ENCODE measurements at regions not wholly inside any gene's neighbourhood (a gene's known extent, or its start where the extent isn't known, plus 50 kb on each side); places are given as distances from the start of the nearest gene placed in this dataset.

DNA sequence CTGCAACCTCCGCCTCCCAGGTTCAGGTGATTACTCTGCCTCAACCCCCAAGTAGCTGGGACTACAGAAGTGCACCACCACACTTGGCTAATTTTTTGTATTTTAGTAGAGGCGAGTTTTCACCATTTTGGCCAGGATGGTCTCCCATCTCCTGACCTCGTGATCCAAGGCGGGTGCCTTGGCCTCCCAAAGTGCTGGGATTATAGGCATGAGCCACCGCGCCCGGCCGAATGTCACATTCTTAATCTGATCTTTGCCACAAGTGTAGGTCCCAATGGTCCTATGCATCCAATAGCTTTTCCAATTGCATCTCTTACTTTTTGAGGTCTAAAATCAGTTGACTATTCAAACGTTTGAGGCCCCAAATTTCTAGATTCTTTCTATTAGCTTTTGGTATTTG lies 676.0 kb downstream of the SLC16A7 start:
- Histone ChIP-seq H3K9me3 (ENCODE audit: low read depth) (no peaks in the 10 kb centered on the region), H3K79me2 (no peaks in the 10 kb centered on the region), H3K9me2 (replicated peaks; ENCODE audit: insufficient read depth) (no peaks in the 10 kb centered on the region), H2AFZ (no peak overlapping the region), H4K20me1 (ENCODE audit: insufficient read depth, poor library complexity, severe bottlenecking) (no peaks in the 10 kb centered on the region), H3K4me2 (no peak overlapping the region), H3K4me1 (ENCODE audit: insufficient read depth) (no peaks in the 10 kb centered on the region), H3K36me3 (replicated peaks; ENCODE audit: insufficient read depth, low read depth) (no peaks in the 10 kb centered on the region), H3K27ac (no peak overlapping the region), H3K4me3 (no peak overlapping the region), H3K27me3 (no peaks in the 10 kb centered on the region)
- TF ChIP-seq, protein P1, sequence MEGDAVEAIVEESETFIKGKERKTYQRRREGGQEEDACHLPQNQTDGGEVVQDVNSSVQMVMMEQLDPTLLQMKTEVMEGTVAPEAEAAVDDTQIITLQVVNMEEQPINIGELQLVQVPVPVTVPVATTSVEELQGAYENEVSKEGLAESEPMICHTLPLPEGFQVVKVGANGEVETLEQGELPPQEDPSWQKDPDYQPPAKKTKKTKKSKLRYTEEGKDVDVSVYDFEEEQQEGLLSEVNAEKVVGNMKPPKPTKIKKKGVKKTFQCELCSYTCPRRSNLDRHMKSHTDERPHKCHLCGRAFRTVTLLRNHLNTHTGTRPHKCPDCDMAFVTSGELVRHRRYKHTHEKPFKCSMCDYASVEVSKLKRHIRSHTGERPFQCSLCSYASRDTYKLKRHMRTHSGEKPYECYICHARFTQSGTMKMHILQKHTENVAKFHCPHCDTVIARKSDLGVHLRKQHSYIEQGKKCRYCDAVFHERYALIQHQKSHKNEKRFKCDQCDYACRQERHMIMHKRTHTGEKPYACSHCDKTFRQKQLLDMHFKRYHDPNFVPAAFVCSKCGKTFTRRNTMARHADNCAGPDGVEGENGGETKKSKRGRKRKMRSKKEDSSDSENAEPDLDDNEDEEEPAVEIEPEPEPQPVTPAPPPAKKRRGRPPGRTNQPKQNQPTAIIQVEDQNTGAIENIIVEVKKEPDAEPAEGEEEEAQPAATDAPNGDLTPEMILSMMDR (IDR thresholded peaks at IDR 0.05; ENCODE audit: poor library complexity) = no peak
- TF ChIP-seq EZH2 (IDR thresholded peaks at IDR 0.05; ENCODE audit: borderline replicate concordance) (no peak), EZH2phosphoT487 (IDR thresholded peaks at IDR 0.05; ENCODE audit: low read depth, severe bottlenecking, unreplicated experiment) (no peak)
- WGBS (ENCODE audit: low lambda C conversion rate, missing lambda C conversion rate) = 86% methylated on average over 9 of the region's 9 CpGs
- DNase-seq (ENCODE audit: low spot score) = no peak

DNA sequence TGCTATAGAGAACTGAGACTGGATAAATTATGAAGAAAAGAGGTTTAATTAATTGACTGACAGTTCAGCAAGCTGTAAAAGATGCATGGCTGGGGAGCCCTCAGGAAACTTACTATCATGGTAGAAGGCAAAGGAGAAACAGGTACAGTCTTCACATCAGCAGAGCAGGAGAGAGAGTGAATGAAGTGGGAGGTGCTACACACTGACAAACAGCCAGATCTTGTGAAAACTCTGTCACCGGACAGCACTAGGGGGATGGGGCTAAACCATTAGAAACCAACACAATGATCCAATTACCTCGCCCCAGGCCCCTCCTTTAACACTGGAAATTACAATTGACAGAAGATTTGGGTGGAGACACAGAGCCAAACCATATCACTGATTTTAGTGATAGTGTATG lies 682.4 kb downstream of the SLC16A7 start:
- no peaks in the 10 kb centered on the region for H3K27me3 ChIP-seq
- no peak overlapping the region for H3K4me3 ChIP-seq
- DNase-seq (ENCODE audit: low spot score) = no peak
- H3K4me1 ChIP-seq (ENCODE audit: insufficient read depth) = no peaks in the 10 kb centered on the region
- no peaks in the 10 kb centered on the region for H3K9me2 ChIP-seq (replicated peaks; ENCODE audit: insufficient read depth)
- no peaks in the 10 kb centered on the region for H3K79me2 ChIP-seq
- H3K27ac ChIP-seq = no peak overlapping the region
- H4K20me1 ChIP-seq (ENCODE audit: insufficient read depth, poor library complexity, severe bottlenecking) = no peaks in the 10 kb centered on the region
- no peaks in the 10 kb centered on the region for H3K9me3 ChIP-seq (ENCODE audit: low read depth)
- H2AFZ ChIP-seq = no peak overlapping the region
- WGBS (ENCODE audit: low lambda C conversion rate, missing lambda C conversion rate) = 52% methylated on average over 2 of the region's 2 CpGs
- no peak overlapping the region for H3K4me2 ChIP-seq
- H3K36me3 ChIP-seq (replicated peaks; ENCODE audit: insufficient read depth, low read depth) = no peaks in the 10 kb centered on the region
- TF ChIP-seq EZH2 (IDR thresholded peaks at IDR 0.05; ENCODE audit: borderline replicate concordance) (no peak), EZH2phosphoT487 (IDR thresholded peaks at IDR 0.05; ENCODE audit: low read depth, severe bottlenecking, unreplicated experiment) (no peak)
- TF ChIP-seq, protein P1 (IDR thresholded peaks at IDR 0.05; ENCODE audit: poor library complexity) = no peak

DNA sequence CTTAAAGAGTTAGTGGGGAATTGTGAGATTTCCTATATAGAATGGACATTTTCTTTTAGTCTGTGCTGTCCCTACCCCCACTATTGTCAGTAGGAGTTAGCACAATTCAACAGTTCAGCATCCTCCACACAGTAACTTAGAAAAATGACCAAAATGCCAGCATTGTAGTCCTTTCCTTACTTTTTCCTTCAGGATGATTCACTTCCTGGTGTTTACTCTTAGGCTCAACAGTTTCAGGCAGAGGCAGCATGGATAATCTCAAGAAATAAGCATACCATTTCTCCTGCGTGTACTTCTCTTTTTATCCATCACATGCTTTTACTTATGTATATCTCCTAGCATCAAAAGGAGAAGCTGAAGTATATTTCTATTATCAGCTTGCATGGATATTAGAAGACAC lies 683.4 kb downstream of the SLC16A7 start:
- Histone ChIP-seq H3K79me2 (no peaks in the 10 kb centered on the region), H4K20me1 (ENCODE audit: insufficient read depth, poor library complexity, severe bottlenecking) (no peaks in the 10 kb centered on the region), H3K27ac (no peak overlapping the region), H3K36me3 (replicated peaks; ENCODE audit: insufficient read depth, low read depth) (no peaks in the 10 kb centered on the region), H3K4me3 (no peak overlapping the region), H3K27me3 (no peaks in the 10 kb centered on the region), H3K9me3 (ENCODE audit: low read depth) (no peaks in the 10 kb centered on the region), H2AFZ (no peak overlapping the region), H3K4me2 (no peak overlapping the region), H3K4me1 (ENCODE audit: insufficient read depth) (no peaks in the 10 kb centered on the region), H3K9me2 (replicated peaks; ENCODE audit: insufficient read depth) (no peaks in the 10 kb centered on the region)
- TF ChIP-seq EZH2phosphoT487 (IDR thresholded peaks at IDR 0.05; ENCODE audit: low read depth, severe bottlenecking, unreplicated experiment) (no peak), EZH2 (IDR thresholded peaks at IDR 0.05; ENCODE audit: borderline replicate concordance) (no peak)
- TF ChIP-seq, protein P1 (IDR thresholded peaks at IDR 0.05; ENCODE audit: poor library complexity) = no peak
- DNase-seq (ENCODE audit: low spot score) = no peak
- 63% methylated on average over 1 of the region's 1 CpG for WGBS (ENCODE audit: low lambda C conversion rate, missing lambda C conversion rate)

DNA sequence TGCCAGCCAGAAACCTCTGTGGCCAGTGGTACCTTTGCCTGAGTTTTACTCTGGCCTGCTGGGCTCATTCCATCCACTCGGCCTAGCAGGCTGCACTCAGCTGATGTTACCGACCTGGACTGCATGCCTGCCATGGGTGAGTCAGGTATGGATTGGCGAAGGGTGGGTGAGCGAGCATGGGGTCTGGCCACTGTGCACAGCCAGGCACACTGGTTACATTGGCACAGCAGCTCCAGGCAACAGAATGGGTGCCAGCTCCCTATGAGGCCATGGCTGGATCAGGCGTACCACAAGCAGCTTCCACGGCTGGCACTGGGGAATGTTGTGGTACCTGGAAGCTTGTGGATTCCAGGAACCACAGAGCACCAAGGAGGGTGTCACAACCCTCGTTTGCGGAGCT lies 685.7 kb downstream of the SLC16A7 start:
- no peak overlapping the region for H3K4me3 ChIP-seq
- no peaks in the 10 kb centered on the region for H3K9me3 ChIP-seq (ENCODE audit: low read depth)
- H3K4me2 ChIP-seq = no peak overlapping the region
- H3K27me3 ChIP-seq = no peaks in the 10 kb centered on the region
- no peaks in the 10 kb centered on the region for H3K4me1 ChIP-seq (ENCODE audit: insufficient read depth)
- no peak for DNase-seq (ENCODE audit: low spot score)
- no peak overlapping the region for H3K27ac ChIP-seq
- no peak overlapping the region for H2AFZ ChIP-seq
- H3K79me2 ChIP-seq = no peaks in the 10 kb centered on the region
- no peaks in the 10 kb centered on the region for H3K36me3 ChIP-seq (replicated peaks; ENCODE audit: insufficient read depth, low read depth)
- H3K9me2 ChIP-seq (replicated peaks; ENCODE audit: insufficient read depth) = no peaks in the 10 kb centered on the region
- TF ChIP-seq EZH2phosphoT487 (IDR thresholded peaks at IDR 0.05; ENCODE audit: low read depth, severe bottlenecking, unreplicated experiment) (no peak), EZH2 (IDR thresholded peaks at IDR 0.05; ENCODE audit: borderline replicate concordance) (no peak)
- TF ChIP-seq, protein P1 (IDR thresholded peaks at IDR 0.05; ENCODE audit: poor library complexity) = no peak
- no peaks in the 10 kb centered on the region for H4K20me1 ChIP-seq (ENCODE audit: insufficient read depth, poor library complexity, severe bottlenecking)
- WGBS (ENCODE audit: low lambda C conversion rate, missing lambda C conversion rate) = 92% methylated on average over 8 of the region's 8 CpGs

Data from hepatocyte (in vitro differentiated cells).